ENCODE measurements at regions not wholly inside any gene's neighbourhood (a gene's known extent, or its start where the extent isn't known, plus 50 kb on each side); places are given as distances from the start of the nearest gene placed in this dataset.

- H3K36me3 Mint-ChIP-seq (ENCODE audit: insufficient read depth): no peaks in the 10 kb centered on the region
- DNase-seq (no peak), ATAC-seq (no peak)
- peaks cover 6% of the 10 kb centered on the region for H3K27me3 Mint-ChIP-seq (ENCODE audit: low read depth)
- H3K9me3 Mint-ChIP-seq: no peaks in the 10 kb centered on the region
- no peaks in the 10 kb centered on the region for H3K4me1 Mint-ChIP-seq (ENCODE audit: low read depth)
- H3K4me3 Mint-ChIP-seq: no peak overlapping the region
Measured at GRCh38 chr15:62777671-62778070, 264.9 kb upstream of the TPM1 start.

- no peaks in the 10 kb centered on the region for H3K4me1 Mint-ChIP-seq (ENCODE audit: low read depth)
- ATAC-seq: no peak
- H3K4me3 Mint-ChIP-seq: no peak overlapping the region
- no peaks in the 10 kb centered on the region for H3K9me3 Mint-ChIP-seq
- no peaks in the 10 kb centered on the region for H3K36me3 Mint-ChIP-seq (ENCODE audit: insufficient read depth)
- DNase-seq: no peak
- peaks cover 6% of the 10 kb centered on the region for H3K27me3 Mint-ChIP-seq (ENCODE audit: low read depth)
Measured at GRCh38 chr15:62779036-62779770, 263.3 kb upstream of the TPM1 start.

DNA sequence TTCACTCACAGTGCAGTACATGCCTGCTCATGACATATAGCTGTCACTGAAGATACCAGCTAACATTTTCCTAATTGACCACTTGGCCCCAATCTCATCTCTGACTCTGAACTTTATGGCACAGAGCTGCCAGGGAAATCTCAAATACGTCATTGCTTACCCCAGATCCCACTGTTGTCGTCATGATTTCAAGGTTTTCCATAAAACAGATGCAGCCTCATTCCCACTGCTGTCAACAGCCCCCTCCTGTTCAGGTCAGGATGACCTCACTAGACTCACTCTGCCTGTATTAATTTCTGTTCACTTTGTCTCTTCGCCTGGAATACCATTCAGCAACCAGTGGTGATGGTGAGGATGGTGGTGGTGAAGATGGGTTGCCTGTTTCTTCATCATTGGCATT is 262.6 kb upstream of the TPM1 start:
- no peak for ATAC-seq
- peaks cover 6% of the 10 kb centered on the region for H3K27me3 Mint-ChIP-seq (ENCODE audit: low read depth)
- DNase-seq: no peak
- H3K4me3 Mint-ChIP-seq: no peak overlapping the region
- no peaks in the 10 kb centered on the region for H3K4me1 Mint-ChIP-seq (ENCODE audit: low read depth)
- H3K9me3 Mint-ChIP-seq: no peaks in the 10 kb centered on the region
- no peaks in the 10 kb centered on the region for H3K36me3 Mint-ChIP-seq (ENCODE audit: insufficient read depth)

GRCh38 chr15:62781081-62781497 is 261.5 kb upstream of the TPM1 start:
- no peaks in the 10 kb centered on the region for H3K4me1 Mint-ChIP-seq (ENCODE audit: low read depth)
- no peaks in the 10 kb centered on the region for H3K36me3 Mint-ChIP-seq (ENCODE audit: insufficient read depth)
- peaks cover 6% of the 10 kb centered on the region for H3K27me3 Mint-ChIP-seq (ENCODE audit: low read depth)
- no peaks in the 10 kb centered on the region for H3K9me3 Mint-ChIP-seq
- no peak overlapping the region for H3K4me3 Mint-ChIP-seq
- no peak for DNase-seq
- ATAC-seq: no peak

- H3K9me3 Mint-ChIP-seq: no peaks in the 10 kb centered on the region
- H3K4me1 Mint-ChIP-seq (ENCODE audit: low read depth): no peaks in the 10 kb centered on the region
- H3K4me3 Mint-ChIP-seq: no peak overlapping the region
- H3K27me3 Mint-ChIP-seq (ENCODE audit: low read depth): peaks cover 6% of the 10 kb centered on the region
- ATAC-seq: no peak
- H3K36me3 Mint-ChIP-seq (ENCODE audit: insufficient read depth): no peaks in the 10 kb centered on the region
- DNase-seq: no peak
Measured at GRCh38 chr15:62782071-62782841, 260.3 kb upstream of the TPM1 start.

DNA sequence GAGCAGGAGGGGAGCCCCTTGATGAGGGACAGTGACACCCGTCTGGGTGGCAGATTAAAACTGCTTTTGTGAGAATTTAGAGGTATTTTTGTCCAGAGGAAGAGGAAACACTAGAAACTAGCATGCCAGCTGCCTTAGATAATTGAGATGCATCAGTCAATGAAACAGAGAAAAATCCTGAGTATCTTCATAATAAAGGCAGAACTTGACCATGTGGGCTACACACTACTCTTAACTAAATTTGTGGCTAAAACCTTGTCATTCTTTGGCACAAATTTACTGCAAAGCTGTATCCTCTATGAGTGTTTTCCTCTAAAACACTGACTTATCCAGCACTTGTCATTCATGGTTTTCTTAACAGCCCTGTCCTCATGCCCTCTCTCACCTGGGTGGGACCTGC is 259.7 kb upstream of the TPM1 start:
- Mint-ChIP-seq H3K4me3 (no peak overlapping the region), H3K27me3 (ENCODE audit: low read depth) (peaks cover 6% of the 10 kb centered on the region), H3K36me3 (ENCODE audit: insufficient read depth) (no peaks in the 10 kb centered on the region), H3K4me1 (ENCODE audit: low read depth) (no peaks in the 10 kb centered on the region), H3K9me3 (no peaks in the 10 kb centered on the region)
- ATAC-seq (no peak), DNase-seq (no peak)

GRCh38 chr15:62783303-62783957 is 259.1 kb upstream of the TPM1 start:
- no peaks in the 10 kb centered on the region for H3K9me3 Mint-ChIP-seq
- H3K4me3 Mint-ChIP-seq: no peak overlapping the region
- no peak for ATAC-seq
- no peaks in the 10 kb centered on the region for H3K4me1 Mint-ChIP-seq (ENCODE audit: low read depth)
- DNase-seq: no peak
- H3K27me3 Mint-ChIP-seq (ENCODE audit: low read depth): peaks cover 6% of the 10 kb centered on the region
- H3K36me3 Mint-ChIP-seq (ENCODE audit: insufficient read depth): no peaks in the 10 kb centered on the region

DNA sequence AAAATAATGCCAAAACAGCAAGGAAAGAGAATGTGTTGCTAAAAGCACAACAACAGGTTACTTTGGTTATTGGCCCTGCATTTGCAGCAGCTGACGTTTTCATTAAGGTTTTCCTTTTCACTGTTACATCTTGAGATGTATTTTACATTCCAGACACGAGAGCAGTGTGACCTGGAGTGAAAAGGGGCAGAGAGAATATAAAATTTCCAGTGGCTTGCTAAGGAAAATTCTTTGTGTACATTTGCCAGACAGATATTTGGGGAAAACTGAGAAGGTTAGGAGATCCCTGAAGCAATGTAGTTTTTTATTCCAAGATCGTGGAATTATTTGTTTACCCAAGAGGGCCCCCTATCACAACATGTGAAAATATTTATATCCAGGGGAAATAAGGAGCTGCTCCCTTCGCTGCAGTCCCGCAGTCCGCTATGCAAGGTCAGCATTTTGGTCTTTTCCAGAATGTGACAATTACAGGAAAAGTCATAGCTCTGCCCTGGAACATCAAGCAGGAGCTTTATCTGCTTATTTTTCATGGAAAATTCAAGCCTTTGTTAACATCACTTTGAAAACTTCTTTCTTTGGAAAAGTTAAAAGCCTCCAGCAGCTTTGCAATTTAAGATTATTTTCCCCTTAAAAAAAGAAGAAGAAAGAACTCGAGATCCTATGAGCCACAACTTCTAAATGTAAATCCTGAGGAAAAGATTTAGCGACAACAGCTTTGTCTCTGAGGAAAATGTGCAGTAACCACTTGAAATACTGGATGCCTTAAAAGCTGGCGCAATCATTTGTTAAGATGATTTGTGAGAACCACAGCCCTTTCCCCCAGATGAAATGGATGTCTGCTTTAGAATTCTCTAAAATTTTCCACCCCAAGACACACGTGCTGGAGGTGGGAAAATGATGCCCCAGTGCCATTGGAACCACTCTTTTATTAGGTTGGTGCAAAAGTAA is 256.4 kb upstream of the TPM1 start:
- Mint-ChIP-seq H3K9me3 (no peaks in the 10 kb centered on the region), H3K4me3 (no peak overlapping the region), H3K4me1 (ENCODE audit: low read depth) (no peaks in the 10 kb centered on the region), H3K36me3 (ENCODE audit: insufficient read depth) (no peaks in the 10 kb centered on the region), H3K27me3 (ENCODE audit: low read depth) (peaks cover 2% of the 10 kb centered on the region)
- DNase-seq (no peak), ATAC-seq (no peak)

DNA sequence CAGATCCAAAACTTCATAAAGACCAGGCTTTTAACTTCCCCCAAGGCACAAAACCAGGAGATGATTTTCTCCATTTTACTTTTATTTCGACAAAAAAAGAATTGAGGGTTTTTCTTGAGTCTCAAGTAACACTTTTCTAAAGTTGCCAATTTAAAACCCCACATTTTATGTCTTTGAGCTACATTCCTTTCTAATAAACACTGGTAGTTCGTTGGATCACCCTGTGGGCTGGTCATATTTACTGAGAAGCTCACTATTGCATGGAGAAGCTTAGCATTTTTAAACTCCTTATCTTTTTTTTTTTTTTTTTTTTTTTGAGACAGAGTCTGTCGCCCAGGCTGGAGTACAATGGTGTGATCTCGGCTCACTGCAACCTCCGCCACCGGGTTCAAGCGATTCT is 255.1 kb upstream of the TPM1 start:
- H3K9me3 Mint-ChIP-seq: no peaks in the 10 kb centered on the region
- ATAC-seq: no peak

GRCh38 chr15:62788224-62788623 is 254.3 kb upstream of the TPM1 start:
- DNase-seq (no peak), ATAC-seq (no peak)
- peaks cover 5% of the 10 kb centered on the region for H3K27me3 Mint-ChIP-seq (ENCODE audit: low read depth)
- H3K36me3 Mint-ChIP-seq (ENCODE audit: insufficient read depth): no peaks in the 10 kb centered on the region
- no peak overlapping the region for H3K4me3 Mint-ChIP-seq
- H3K9me3 Mint-ChIP-seq: no peaks in the 10 kb centered on the region
- H3K4me1 Mint-ChIP-seq (ENCODE audit: low read depth): no peaks in the 10 kb centered on the region

More for the DNA sequence above, 255.1 kb upstream of the TPM1 start:
- no peak overlapping the region for H3K4me3 Mint-ChIP-seq
- H3K36me3 Mint-ChIP-seq (ENCODE audit: insufficient read depth): no peaks in the 10 kb centered on the region
- no peak for DNase-seq
- peaks cover 5% of the 10 kb centered on the region for H3K27me3 Mint-ChIP-seq (ENCODE audit: low read depth)
- no peaks in the 10 kb centered on the region for H3K4me1 Mint-ChIP-seq (ENCODE audit: low read depth)

- Mint-ChIP-seq H3K36me3 (ENCODE audit: insufficient read depth) (no peaks in the 10 kb centered on the region), H3K4me1 (ENCODE audit: low read depth) (no peaks in the 10 kb centered on the region), H3K4me3 (no peak overlapping the region), H3K9me3 (no peaks in the 10 kb centered on the region), H3K27me3 (ENCODE audit: low read depth) (peaks cover 15% of the 10 kb centered on the region)
- DNase-seq (no peak), ATAC-seq (no peak)
Measured at GRCh38 chr15:62790546-62790945, 252.0 kb upstream of the TPM1 start.

GRCh38 chr15:62791694-62792093 is 250.9 kb upstream of the TPM1 start:
- ATAC-seq (no peak), DNase-seq (no peak)
- no peak overlapping the region for H3K4me3 Mint-ChIP-seq

GRCh38 chr15:62792986-62793751 is 249.4 kb upstream of the TPM1 start:
- no peaks in the 10 kb centered on the region for H3K36me3 Mint-ChIP-seq (ENCODE audit: insufficient read depth)
- DNase-seq (no peak), ATAC-seq (no peak)
- H3K27me3 Mint-ChIP-seq (ENCODE audit: low read depth): peaks cover 21% of the 10 kb centered on the region
- no peaks in the 10 kb centered on the region for H3K9me3 Mint-ChIP-seq
- H3K4me3 Mint-ChIP-seq: no peak overlapping the region
- no peaks in the 10 kb centered on the region for H3K4me1 Mint-ChIP-seq (ENCODE audit: low read depth)

More at GRCh38 chr15:62791694-62792093, 250.9 kb upstream of the TPM1 start:
- Mint-ChIP-seq H3K27me3 (ENCODE audit: low read depth) (peaks cover 17% of the 10 kb centered on the region), H3K9me3 (no peaks in the 10 kb centered on the region), H3K36me3 (ENCODE audit: insufficient read depth) (no peaks in the 10 kb centered on the region), H3K4me1 (ENCODE audit: low read depth) (no peaks in the 10 kb centered on the region)

Measured in activated T-cell treated with anti-CD3 and anti-CD28 coated beads, Interleukin-2, amount 50 U/mL, for 4 hours (primary cell).